Pons (tissue), 1 donor: ENCODE measurements at regions not wholly inside any gene's neighbourhood (a gene's known extent, or its start where the extent isn't known, plus 50 kb on each side); places are given as distances from the start of the nearest gene placed in this dataset.
"Not testable (repeated sequence)": the region's sequence is repeated elsewhere in the genome, so short reads cannot be mapped to it uniquely, and the experiment has no call there.

Source experiments
- DNase-seq: peaks from one replicate; pipeline ENCODE4 v3.0.0-alpha.2; 2016; ENCODE audit warnings: low spot score

DNA sequence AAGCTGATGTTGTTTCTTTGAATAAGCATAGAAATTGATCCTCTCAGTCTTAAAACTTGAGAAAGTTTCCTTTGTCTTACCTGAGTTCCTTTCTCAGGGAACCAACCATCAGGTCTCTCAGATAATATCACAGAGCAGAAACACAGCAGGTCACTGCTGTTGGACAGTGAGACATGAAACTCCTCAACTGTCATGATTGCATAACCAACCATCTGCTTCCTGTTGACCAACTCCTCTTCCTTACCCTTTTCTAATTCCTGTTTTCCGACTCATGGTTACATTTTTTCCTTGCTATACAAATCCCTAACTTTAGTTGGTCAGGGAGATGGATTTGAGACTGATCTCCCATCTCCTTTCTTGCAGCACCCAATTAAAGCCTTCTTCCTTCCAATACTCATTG lies 845.3 kb downstream of the FAM181B start:
- no peak for DNase-seq

DNA sequence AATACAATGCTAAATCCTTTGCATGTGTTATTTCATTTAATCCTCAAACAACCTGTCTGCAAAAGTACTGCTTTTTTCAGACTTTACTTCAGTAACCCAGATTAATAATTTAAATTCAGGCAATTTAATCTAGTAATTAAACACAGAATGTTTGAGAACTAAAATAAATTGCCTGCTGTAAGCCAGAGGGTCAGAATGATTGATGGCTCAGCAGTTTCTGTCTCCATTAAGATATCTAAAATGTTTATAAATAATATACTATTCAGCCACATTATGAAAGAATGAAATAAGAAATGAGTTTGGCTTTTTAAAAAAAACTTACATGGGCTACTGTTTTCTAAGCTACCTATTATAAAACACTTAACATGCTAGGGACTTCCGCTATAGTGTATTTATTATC lies 846.0 kb downstream of the FAM181B start:
- no peak for DNase-seq

DNA sequence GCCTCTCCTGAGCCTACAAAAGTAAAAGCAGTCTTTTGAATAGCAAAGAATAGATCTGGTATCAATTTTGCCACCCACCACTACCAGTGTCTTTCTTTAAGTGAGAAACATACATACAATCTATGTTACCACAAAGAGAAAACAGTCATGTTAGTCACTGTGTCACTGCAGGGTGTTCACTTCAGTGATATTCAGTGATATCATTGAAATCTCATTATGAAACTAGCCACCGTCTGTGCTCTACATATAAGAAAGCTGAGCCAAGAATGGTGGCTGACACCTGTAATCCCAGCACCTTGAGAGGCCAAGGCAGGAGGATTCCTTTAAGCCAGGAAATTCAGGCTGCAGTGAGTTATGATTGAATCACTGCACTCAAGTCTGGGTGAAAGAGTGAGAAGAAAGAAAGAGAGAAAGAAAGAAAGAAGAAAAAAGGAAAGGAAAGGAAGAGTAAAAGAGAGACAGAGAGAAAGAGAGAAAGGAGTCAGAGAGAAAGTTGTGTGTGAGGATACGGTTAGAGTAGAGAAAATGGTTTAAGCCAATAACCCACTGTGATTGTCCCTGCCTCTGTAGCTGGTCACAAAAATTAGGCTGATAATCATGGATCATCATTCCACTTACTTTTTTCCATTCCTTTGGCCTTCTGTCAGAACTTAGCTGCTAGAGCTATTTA lies 847.1 kb downstream of the FAM181B start:
- DNase-seq = no peak

DNA sequence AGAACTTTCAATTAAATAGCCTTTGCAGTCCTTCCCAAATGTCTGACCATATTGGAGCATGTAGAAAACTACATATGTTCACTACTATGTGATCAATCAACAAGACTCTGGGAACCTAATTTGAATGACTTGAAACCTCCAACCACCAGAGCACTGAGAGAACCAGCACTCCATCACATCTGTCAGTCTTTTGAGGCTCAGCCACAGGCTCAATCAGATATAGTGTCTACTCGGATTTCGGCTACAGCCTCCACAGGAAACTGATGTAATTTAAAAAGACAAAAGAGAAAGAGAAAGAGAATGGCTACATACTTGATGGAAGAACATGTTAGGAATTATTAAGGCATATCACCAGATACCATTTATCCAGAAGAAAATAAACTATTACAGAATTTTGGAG lies 859.0 kb downstream of the FAM181B start:
- DNase-seq = no peak

DNA sequence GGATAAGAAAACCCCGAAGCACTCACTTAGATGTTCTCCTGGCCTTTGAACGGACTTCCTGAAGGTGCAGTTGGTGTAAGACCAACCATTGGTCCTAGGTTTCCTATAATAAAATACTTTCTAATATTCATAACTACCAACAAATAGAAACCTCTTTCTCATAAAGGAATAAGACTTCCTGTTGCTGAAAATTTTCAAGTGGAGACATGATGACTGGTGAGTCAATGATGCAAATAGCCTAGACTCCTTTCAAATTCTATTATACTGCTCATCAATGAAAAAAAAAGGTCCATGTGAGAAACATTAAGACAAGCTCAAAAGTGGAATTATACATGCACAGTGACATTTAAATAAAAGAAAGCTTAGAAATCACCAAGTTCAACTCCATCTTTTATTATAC lies 862.8 kb downstream of the FAM181B start:
- no peak for DNase-seq

DNA sequence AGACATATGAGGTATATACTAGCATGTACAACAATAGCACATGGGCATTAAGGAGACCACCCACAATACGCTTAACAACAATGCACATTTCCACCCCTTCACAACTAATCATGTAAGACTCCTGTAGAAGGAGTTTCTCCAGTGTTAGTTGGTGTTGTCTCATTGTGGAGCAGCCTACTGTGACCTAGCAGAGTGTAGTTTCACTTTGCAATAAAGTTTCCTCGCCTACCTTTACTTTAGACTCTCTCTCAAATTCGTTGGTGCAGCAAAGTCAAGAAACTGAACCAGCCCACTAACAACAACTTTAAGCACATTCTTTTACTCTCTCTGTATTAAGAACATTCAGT lies 863.6 kb downstream of the FAM181B start:
- DNase-seq = no peak

DNA sequence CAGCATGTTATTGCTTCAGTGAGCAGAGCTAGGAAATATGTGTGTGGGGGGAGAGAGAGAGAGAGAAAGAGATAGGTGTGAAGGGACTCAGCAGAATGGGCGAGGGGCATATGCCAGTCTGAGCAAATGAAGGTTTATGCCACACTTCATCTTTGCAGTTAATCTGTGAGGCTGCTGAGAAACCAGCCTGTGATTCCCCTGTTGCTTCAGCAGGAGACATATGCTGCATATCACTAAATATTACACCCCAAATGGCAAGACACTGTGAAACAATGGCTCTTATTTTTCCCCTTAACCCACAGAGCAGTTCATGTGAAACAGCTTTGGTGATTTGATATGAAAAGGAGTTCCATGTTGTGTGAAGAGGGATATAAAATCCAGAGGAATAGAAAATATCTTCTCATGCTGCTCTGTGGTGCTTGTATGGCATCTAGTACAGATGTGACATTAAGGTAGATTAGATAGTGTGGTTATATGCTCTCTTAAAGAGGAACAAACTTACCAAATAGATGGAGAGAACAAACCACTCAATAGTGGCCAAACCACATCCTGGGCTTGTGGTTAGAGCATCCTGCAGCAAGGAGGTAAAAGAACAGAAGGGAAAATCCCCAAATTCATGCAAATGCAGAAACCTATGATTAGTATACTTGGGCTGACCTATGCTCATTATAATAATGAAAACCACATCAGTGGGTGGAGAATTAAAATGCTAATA lies 864.2 kb downstream of the FAM181B start:
- no peak for DNase-seq

DNA sequence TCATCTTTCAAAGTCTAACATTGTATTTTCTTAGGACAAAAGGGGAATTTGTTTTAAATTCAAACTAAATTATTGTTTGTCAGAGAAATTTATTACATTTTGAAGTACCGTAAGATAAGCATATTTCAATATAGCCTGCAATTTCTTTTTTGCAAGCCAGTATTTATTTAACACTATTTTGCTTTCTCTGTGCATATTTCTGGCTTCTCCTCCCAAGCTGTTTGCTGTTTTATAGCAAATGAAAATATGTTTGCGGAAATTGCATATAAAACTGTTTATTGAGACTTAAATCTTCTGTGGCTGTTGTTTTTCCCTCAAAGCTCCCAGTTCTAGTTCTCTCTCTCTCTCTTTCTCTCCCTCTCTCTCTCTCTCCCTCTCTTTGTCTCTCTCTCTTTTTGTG lies 866.8 kb downstream of the FAM181B start:
- no peak for DNase-seq

DNA sequence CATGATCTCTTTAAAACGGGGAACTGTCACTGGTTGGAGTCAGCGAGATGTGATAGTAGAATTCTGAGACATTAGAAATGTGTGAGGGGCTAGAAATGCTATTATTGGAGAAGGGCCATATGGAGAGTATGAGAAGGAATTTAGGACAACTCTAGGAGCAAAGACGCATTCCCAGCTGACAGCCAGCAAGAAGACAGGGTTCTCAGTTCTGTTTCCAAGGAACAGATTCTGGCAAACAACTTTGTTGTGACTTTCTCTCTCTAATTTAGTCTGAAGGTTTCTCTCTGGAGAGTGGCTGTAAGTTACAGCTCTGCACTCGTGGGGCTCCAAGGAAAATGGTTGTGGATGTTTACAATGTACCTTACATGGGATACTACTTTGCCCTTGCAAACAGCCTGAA lies 876.3 kb downstream of the FAM181B start:
- no peak for DNase-seq

DNA sequence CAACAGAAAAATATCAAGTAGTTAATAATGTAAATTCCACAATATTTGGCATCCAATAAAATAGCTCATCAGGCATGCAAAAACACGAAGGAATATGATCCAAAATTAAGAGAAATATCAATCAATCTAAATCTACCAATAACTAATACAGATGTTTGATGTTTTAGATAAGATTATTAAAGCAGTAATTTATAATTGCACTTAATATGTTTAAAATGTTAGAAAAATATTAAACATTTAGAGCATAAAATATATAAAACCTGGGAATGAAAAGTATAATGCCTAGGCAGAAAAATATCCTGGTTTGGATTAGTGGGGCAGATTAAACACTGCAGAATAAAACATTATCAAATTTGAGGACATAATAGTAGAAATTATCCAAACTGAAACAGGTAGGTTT lies 879.9 kb downstream of the FAM181B start:
- no peak for DNase-seq

DNA sequence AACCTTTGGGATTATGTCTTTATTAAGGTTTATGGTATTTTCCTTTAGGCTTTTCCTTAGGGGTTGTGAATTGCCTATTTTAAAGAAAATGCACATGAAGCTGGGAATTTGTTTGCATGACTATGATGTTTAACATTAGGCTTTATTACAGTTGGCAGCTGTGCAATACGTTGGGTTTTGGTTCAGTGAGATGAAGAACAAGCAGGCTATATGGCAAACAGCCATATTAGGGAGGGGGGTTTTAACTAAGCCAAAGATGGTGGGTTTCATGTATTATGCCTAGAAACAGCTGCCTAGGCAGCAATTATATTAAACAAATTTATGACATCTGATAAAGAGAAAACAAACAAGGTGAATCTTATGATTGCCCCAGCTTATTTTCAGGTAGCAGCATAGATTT lies 880.8 kb downstream of the FAM181B start:
- DNase-seq = no peak

DNA sequence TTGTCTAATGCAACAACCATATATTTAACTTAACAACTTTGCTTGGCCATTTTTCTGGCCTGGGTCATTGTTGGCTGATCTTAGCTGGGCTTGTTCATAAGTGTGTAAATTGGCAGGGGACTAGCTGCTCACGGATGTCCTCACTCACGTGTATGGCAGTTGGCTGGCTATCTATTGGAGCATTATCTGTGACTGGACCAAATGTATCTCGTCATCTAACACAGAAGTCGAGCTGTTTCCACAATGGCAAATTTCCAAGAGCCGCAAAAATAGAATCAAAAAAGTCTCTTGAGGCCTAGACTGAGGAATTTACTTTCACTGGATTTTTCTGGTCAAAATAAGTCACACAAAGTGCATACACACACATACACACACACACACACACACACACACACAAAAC lies 893.3 kb downstream of the FAM181B start:
- peak; percentile 5 for DNase-seq

DNA sequence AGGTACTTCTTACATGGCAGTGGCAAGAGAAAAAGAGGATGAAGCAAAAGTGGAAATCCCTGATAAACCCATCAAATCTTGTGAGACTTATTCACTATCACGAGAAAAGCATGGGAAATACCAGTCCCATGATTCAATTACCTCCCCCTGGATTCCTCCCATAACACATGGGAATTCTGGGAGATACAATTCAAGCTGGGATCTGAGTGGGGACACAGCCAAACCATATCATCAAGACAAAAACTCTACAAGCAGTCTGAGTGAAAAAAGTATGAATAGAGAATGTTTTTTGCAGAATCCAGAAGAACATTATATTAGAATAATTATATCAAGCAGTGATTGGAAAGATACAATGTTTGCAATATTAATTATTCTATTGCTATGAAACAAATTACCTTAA lies 893.7 kb downstream of the FAM181B start:
- no peak for DNase-seq

DNA sequence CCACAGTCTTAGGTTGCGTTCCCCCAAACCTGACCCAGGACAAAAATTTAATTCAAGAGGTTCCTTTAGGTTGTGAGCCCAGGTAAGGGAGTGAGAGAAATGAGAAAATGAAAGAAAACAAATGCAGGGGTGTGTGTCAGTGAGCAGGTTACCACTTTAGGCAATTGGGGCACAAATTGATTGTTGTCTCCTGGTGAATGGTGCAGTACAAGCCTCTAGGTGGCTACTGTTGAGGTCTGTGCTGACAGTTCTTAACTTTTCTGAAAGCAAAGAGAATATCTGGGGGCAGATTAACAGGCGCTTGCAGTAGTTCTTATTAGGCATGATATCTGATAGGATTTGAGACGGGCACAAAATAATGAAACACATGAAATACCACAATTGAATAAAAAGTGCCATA lies 894.6 kb downstream of the FAM181B start:
- no peak for DNase-seq

DNA sequence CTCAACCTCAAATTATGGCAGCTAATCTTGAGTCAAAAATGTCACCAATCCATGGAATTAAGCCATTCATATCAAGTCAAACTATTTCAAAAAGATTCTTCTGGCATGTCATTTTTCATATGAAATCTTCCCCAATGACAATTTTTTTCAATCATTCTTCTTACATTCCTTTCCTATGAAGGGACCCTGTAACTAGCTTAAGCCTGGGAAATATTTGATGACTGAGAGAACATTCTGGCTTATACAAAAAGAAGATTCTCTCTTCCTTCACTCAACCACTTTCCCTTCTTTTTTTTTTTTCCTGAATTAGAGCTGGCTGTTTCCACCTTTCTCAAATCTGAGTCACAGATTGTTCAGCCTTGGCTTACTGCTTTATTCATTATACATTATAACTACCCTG lies 903.7 kb downstream of the FAM181B start:
- DNase-seq = no peak

DNA sequence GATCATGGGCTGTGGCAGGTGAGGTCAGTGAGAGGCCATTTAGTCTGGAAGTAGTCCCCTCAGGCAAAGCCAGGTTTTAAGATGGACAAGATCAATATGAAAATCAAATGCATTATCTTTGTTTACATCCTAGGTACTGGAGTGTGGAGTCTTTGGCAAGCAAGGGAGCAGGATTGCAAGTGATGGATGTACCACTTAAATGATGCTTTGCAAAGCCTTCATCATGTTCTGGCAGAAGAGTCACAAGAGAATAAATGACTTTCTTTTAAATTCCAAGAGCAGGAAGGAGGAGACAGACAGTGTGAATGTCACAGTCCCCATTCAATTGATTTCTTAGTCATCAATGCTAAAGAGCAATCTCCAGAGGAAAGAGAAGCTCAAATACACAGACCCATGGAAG lies 908.3 kb downstream of the FAM181B start:
- no peak for DNase-seq

DNA sequence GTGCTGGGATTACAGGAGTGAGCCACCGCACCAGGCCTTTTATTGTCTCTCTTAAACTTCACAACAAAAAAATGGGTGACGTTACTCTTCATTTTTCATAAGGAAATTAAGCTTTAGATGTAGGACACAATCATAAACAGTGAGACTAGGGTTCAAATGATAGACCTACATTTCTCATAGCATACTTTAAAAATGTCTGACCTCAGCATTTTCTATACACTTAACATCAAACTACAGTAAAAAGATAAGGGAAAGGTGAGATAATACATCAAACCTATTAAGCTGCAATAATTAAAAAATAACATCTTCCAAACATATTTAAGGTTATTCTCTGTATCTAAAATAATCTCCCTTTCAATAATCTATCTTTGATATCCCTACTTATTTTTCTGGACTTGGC lies 914.2 kb downstream of the FAM181B start:
- no peak for DNase-seq

DNA sequence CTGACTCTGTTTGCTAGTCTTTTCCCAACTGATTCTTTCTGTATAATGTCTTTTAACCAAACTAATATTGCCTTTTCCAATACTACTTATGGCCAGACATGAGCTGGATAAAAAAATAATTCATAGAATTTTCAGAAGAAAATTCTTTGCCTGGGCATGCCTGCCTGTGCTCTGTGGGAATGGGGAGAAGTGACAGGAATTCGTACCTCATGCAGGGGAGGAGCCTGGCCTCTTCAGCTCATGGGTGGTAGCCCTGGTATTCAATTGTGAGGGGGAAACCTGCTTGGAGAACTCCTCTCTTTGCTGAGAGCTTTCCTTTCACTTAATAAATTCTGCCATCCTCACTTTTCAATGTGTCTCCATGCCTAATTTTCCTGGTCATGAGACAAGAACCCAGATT lies 928.8 kb downstream of the FAM181B start:
- no peak for DNase-seq

DNA sequence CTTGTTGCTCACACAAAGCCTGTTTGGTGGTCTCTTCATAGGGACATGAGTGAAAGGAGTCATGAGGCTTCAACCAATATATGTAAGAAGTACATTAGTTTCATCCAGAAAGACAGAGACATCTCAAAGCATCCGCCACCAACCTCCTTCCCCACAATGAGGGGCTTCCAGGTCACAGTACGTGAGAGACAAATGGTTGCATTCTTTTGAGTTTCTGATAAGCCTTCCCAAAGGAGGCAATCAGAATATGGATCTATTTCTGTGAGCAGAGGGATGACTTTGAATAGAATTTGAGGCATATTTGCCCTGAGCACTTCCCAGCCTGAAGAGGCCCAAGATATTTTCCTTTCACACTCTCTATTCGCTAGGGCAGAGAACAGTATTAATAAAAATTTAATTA lies 931.1 kb downstream of the FAM181B start:
- DNase-seq = no peak

DNA sequence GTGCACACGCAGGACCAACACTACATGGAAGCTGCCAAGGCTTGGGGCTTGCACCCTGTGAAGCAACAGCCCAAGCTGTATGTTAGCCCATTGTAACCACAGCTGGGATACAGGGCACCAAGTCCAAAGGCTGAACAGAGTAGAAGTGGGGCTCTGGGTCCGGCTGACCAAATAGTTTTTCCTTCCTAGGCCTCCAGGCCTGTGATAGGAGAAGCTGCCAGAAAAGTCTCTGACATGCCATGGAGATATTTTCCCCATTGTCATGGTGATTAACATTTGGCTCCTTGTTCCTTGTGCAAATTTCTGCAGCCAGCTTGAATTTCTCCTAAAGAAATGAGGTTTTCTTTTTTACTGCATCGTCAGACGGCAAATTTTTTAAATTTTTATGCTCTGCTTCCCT lies 941.2 kb downstream of the FAM181B start:
- DNase-seq = no peak

DNA sequence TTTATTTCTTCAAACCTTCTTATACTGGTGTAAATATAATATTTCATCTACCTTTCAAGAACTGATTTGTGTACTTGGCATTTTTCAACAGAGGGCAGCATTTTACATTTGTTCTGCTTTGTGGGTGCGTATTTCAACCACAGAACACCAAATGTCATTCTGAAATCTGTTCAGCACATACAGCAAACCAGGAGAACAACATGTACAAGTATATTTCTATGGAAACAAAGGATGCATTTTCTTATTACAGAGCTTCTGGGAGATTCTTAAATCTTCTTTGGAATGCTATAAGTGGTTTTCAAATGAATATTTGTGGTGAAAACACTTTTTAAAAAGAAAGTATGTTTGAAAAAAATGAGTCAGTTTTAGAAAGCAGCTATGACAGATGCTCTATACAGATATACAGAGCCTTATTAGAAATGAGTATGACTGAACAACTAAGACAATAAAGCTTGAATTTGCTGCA lies 946.0 kb downstream of the FAM181B start:
- DNase-seq = peak; percentile 41

DNA sequence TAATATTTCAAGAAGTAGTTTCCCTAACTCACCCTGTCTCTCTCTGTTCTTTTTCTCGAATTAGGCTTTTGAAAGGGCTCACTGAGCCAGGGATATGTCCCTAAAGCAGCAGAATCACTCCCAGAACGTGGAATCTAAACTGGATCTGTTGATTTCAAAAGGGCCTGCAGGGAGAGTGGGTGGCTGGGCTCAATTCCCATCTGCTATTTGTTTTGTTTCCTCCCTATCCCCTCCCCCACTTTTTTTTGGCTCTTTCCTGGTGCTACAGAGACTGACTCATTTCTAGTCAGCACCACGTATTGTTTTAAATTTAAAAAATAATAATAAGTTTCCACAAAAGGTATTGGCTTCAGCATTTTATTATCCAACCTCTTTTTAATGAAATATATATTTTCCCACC lies 961.5 kb downstream of the FAM181B start:
- DNase-seq = peak; percentile 3

DNA sequence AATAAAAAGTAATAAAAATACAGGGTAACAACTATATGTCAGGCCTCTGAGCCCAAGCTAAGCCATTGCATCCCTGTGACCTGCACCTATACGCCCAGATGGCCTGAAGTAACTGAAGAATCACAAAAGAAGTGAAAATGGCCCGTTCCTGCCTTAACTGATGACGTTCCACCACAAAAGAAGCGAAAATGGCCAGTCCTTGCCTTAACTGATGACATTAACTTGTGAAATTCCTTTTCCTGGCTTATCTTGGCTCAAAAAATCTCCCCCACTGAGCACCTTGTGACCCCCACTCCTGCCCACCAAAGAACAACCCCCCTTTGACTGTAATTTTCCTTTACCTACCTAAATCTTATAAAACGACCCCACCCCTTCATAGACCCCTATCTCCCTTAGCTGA lies 963.8 kb downstream of the FAM181B start:
- DNase-seq = not testable (repeated sequence)
